NCI-H748 treated with DMSO at 0.1 percent for 48 hours (cell line): ENCODE measurements at regions not wholly inside any gene's neighbourhood (a gene's known extent, or its start where the extent isn't known, plus 50 kb on each side); places are given as distances from the start of the nearest gene placed in this dataset.
"Not testable (repeated sequence)": the region's sequence is repeated elsewhere in the genome, so short reads cannot be mapped to it uniquely, and the experiment has no call there.

Experiments used
- DNase-seq: peaks from one replicate; lab custom pipeline; 2025; lab: John Stamatoyannopoulos, UW

DNA sequence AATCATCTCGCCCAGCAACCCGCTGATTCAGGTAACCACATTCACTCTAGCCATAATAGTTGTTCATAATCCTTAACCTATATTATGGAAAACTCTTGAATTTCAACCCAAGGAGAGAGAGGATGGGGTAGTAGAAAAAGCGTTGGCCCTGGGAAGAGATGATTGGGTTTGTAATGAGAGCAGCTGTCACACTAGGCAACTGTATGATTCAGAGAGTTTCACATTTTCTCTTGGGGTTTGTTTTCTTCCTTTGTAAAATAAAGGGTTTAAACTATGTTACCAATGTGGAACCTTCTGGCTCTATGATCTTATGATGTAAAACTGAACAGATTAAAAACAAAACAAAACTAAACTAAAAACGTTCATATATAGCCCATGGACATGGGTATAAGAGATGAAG is 705.2 kb upstream of the IGFBP3 start:
- no peak for DNase-seq

DNA sequence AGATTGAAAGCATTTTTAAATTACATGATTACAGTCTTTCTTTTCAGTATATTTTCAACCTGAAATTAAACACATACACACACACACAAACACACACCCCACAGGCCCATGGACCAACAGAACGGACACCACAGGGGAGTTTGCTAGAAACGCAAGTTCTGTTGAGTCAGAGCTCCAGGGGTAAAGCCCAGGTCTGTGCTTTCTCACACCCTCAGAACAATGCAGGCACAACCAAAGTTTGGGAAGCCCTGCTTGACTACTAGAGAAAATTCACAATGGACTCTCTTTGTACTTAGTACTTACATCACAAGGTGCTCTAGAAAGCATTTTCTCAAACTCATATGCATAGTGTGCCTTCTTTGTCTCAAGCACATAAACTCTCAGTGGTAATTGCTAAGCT is 704.0 kb upstream of the IGFBP3 start:
- no peak for DNase-seq

DNA sequence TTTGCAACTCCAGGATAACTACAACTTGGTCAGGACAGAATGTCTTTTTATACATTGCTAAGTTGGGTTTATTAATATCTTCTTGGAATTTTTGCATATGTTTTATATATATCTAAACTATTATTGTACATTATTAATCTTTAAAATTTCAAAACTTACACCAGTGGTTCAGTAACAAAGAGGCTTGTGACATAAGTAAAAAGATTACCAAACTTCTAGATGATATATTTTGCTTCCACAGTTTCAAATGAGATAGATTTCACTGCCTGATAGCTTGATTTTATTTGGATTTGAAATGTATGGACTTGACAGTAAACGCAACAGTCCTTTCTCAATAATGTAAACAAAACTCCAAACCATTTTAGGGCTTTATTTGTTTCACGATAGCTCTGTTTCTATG is 701.2 kb upstream of the IGFBP3 start:
- no peak for DNase-seq

- DNase-seq = no peak
Measured at GRCh38 chr7:46619723-46620310, 698.7 kb upstream of the IGFBP3 start.

- DNase-seq = no peak
Measured at GRCh38 chr7:46616636-46617035, 695.6 kb upstream of the IGFBP3 start.

DNA sequence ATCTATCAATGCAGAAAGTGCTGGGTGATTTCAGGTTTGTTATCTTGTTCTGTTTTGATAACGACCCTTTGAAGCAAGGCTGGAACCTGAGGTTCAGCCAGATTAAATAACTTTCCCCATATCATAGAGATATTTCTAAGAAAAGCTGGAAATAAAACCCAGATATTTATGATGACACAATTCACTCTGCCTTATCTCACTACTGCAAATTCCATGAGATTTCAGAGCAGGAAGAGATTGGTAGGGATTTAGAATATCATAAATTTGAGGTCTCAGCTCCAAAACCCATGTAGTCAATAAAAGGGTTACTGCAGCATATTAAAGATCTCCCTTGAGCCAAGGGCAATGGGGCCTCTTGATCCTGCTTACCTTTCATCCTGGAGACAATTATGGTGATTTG is 692.5 kb upstream of the IGFBP3 start:
- DNase-seq = no peak

DNA sequence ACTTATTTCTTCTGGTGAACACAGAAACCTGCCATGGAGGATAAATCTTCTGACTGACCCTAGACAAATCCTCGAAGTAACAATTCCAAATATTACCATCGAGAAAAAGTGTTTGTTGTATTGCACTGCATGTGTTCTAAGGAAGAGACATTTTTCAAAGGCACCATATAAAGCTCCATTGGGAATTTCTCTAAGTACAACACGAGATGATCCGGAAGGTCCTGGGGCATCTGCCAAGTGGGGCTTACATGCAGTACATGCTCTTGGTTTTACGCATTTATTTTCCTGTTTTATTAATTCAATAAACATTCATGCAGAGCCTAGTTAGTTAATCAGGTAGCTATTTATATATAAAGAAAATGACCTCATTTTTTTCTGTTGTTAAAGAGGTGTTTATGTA is 692.0 kb upstream of the IGFBP3 start:
- DNase-seq = no peak

DNA sequence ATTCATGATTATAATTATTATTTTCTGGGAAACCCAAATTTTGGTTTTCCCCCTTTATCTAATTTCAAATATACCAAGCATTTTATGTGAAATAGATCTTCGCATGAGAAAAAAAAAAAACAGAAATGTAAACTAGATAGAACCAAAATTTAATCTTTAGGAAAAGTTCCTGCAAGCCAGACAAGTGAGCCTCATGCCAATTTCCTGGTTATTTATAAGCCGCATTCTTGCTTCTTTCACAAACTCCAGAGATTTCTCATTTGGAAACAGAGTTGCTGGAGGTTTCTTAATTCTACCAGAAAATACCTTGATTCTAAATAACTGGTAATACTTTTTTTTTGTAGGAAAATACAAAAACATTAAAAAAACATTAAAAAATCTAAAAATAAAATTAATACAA is 690.4 kb upstream of the IGFBP3 start:
- DNase-seq = no peak

DNA sequence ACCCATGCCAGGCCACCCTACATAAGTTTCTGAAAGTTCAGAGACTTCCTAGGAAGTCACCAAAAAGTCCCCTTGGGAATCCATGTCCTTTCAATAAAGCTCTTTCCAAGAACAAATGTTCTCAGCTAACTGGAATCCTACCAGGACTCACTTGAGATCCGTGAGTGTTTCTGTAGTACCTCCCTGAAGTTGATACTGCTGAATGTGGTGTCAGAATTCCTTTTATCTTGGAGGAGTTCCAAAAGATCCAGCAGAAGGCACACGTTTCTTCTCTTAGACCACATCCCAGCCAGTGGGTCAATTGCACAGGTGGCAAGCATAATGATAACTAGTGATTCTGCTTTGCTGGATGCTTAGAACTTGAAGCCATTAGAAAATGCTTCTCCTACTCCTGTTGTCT is 689.7 kb upstream of the IGFBP3 start:
- DNase-seq = no peak

- DNase-seq = no peak
Measured at GRCh38 chr7:46607176-46607575, 686.1 kb upstream of the IGFBP3 start.

- DNase-seq = no peak
Measured at GRCh38 chr7:46606761-46607160, 685.7 kb upstream of the IGFBP3 start.

GRCh38 chr7:46604241-46604661 is 683.2 kb upstream of the IGFBP3 start:
- DNase-seq = no peak

GRCh38 chr7:46603780-46604179 is 682.7 kb upstream of the IGFBP3 start:
- no peak for DNase-seq

GRCh38 chr7:46603296-46603752 is 682.3 kb upstream of the IGFBP3 start:
- DNase-seq = no peak

- no peak for DNase-seq
Measured at GRCh38 chr7:46600340-46600739, 679.3 kb upstream of the IGFBP3 start.

GRCh38 chr7:46594831-46595230 is 673.8 kb upstream of the IGFBP3 start:
- DNase-seq = not testable (repeated sequence)

DNA sequence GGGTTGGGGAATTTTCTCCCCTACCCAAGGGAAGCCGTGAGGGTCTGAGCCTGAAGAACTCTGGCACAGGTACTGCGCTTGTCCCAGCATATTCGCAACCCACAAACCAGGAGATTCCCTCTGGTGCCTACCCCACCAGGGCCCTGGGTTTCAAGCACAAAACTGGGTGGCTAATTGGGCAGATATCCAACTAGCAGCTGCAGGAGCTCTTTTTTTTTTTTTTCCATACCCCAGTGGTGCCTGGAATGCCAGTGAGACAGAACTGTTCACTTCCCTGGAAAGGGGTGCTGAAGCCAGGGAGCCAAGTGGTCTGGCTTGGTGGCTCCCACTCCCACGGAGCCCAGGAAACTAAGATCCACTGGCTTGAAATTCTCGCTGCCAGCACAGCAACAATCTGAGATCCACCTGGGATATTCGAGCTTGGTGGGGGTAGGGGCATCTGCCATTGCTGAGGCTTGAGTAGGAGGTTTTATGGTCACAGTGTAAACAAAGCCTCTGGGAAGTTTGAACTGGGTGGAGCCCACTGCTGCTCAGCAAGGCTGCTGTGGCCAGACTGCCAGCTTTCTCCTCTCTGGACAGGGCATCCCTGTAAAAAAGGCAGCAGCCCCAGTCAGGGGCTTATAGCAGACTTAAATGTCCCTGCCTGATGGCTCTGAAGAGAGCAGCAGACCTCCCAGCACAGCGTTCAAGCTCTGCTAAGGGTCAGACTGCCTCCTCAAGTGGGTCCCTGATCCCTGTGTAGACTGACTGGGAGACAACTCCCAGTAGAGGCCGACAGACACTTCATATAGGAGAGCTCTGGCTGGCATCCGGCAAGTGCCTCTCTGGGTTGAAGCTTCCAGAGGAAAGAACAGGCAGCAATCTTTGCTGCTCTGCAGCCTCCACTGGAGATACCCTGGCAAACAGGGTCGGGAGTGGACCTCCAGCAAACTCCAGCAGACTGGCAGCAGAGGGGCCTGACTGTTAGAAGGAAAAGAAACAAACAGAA is 670.1 kb upstream of the IGFBP3 start:
- DNase-seq = not testable (repeated sequence)

DNA sequence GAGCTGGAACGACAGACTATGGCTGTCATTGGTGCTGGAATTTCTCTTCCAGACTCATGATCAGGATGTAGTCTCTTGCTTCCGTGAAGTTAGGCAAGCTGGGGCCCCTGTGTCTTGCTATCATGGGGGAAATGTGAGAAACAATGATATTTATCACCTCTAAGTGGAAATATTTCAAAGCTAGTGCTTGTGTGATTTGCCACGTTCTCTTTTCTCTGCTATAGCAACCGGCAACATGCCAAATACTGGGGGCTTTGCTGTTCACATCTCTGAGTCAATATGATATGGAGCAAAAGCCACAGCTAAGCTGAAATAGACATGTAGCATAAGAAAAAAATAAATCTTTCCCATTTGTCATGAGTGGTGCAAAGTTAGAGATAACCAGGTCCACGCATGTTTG is 668.2 kb upstream of the IGFBP3 start:
- no peak for DNase-seq

GRCh38 chr7:46586406-46586805 is 665.3 kb upstream of the IGFBP3 start:
- no peak for DNase-seq

- DNase-seq = no peak
Measured at GRCh38 chr7:46583656-46584055, 662.6 kb upstream of the IGFBP3 start.

- DNase-seq = no peak
Measured at GRCh38 chr7:46581268-46581667, 660.2 kb upstream of the IGFBP3 start.

DNA sequence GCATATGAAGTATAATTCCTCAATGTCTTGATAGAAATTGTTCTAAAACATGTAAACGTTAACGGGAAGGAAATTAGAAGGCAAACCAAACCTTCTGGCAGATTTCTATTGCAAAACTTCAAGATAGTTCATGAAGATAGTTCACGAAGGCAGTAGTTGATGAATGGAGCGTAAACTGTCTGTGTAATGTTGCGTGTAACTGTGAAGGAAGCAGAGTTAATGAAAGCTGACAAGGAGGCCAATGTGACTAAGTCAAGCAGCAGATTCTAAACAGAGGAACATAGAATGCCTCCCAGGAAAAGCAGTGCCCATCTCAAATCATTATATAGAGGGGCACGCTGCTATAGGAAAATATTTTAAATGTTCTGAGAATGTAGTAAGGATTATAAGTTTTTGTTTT is 659.7 kb upstream of the IGFBP3 start:
- DNase-seq = no peak

DNA sequence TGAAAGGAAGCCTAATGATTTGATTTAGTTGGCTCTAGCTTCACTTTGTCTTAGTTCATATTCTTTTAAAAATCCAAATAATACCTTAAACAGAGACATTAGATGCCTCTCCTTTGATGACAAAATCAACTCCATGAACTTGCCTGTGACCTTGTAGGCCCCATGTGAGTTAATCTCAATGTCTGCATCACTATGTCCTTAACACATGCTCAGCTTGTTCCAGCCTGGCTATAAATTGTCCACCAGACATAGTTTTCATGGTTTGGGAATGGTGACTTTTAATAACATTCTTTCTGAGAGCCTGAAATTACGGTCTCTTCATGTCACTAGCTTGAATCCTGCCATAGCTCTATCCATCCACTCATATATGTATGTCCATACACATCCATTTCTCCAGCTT is 656.3 kb upstream of the IGFBP3 start:
- no peak for DNase-seq
